GM12878 (cell line): ENCODE measurements at regions not wholly inside any gene's neighbourhood (a gene's known extent, or its start where the extent isn't known, plus 50 kb on each side); places are given as distances from the start of the nearest gene placed in this dataset.

ENCODE experiments used
- ATAC-seq: fragments of 200-7000 bp; cut with Tn5 transposase; 3 replicates; pipeline ENCODE4 v1.9.1; 2020; ENCODE audit warnings: mild to moderate bottlenecking, moderate library complexity
- BruUV-seq: library from RNA; stranded (reverse); fragments of 400-500 nt; replicated peaks from 2 replicates; lab custom pipeline; 2021; lab: Mats Ljungman, UMichigan
- CTCF ChIA-PET: fragments of 300-600 bp; sonication (Branson Sonifier 250); formaldehyde crosslinking; extraction: SDS; loops from one replicate; lab custom pipeline; 2021; ENCODE audit warnings: inconsistent platforms; lab: Yijun Ruan, JAX
- POLR2A ChIA-PET: fragments of 350-600 bp; formaldehyde crosslinking; extraction: SDS; loops from one replicate; lab custom pipeline; 2021; ENCODE audit warnings: inconsistent platforms; lab: Charles Lee
- RAD21 ChIA-PET: fragments of 300-600 bp; sonication (Branson Sonifier 250); formaldehyde crosslinking; loops from one replicate; lab custom pipeline; 2023; ENCODE audit warnings: antibody characterized with exemption; ENCODE audit not compliant: unreplicated experiment; lab: Charles Lee
- SMC1A ChIA-PET: fragments of 300-600 bp; sonication (Branson Sonifier 250); formaldehyde crosslinking; loops from one replicate; lab custom pipeline; 2023; ENCODE audit not compliant: unreplicated experiment, uncharacterized antibody; lab: Charles Lee
- DNase-seq: peaks from one replicate; pipeline ENCODE4 v3.0.0-alpha.2; 2011; ENCODE audit warnings: low read depth, low spot score
- FAIRE-seq: peaks from 3 replicates; lab custom pipeline; 2011; peaks lifted over from hg19 to GRCh38; lab: Jason Lieb, UNC
- H2AFZ ChIP-seq: 2 replicates; pipeline ENCODE4 v1.6.0; 2011; ENCODE audit warnings: low read depth, low read length, control low read depth; ENCODE audit not compliant: control insufficient read depth
- H3K27ac ChIP-seq: 2 replicates; pipeline ENCODE4 v1.5.1; 2011; ENCODE audit warnings: control low read depth; ENCODE audit not compliant: control insufficient read depth, insufficient read depth
- H3K27me3 ChIP-seq, 2 experiments: replicated peaks in 1 of 2; 2 replicates each; pipeline versions ENCODE4 v1.6.0 to v1.6.1; 2011; ENCODE audit warnings: low read length in 1 of 2; ENCODE audit not compliant: control insufficient read depth in 2 of 2, insufficient read depth in 2 of 2
- H3K36me3 ChIP-seq, 2 experiments: 2 replicates each; pipeline ENCODE4 v1.5.1; 2011; ENCODE audit warnings: low read length in 1 of 2; ENCODE audit not compliant: control insufficient read depth in 2 of 2, insufficient read depth in 2 of 2
- H3K4me1 ChIP-seq: 2 replicates; pipeline ENCODE4 v1.6.1; 2011; ENCODE audit warnings: mild to moderate bottlenecking, low read length, moderate library complexity, mixed read lengths; ENCODE audit not compliant: control insufficient read depth, insufficient read depth
- H3K4me2 ChIP-seq: 2 replicates; pipeline ENCODE4 v1.6.0; 2011; ENCODE audit warnings: control low read depth; ENCODE audit not compliant: control insufficient read depth, insufficient read depth
- H3K4me3 ChIP-seq: fragments of 200-600 bp; sonication (generic); 2 replicates; pipeline ENCODE4 v1.5.1; 2016
- H3K79me2 ChIP-seq: 2 replicates; pipeline ENCODE4 v1.6.0; 2011; ENCODE audit warnings: low read length; ENCODE audit not compliant: control insufficient read depth, insufficient read depth
- H3K9ac ChIP-seq: 2 replicates; pipeline ENCODE4 v1.8.0; 2011; ENCODE audit warnings: low read length, control low read depth, mixed read lengths; ENCODE audit not compliant: control insufficient read depth, insufficient read depth
- H3K9me3 ChIP-seq: replicated peaks from 3 replicates; pipeline ENCODE4 v1.5.1; 2011; ENCODE audit warnings: mild to moderate bottlenecking, low read length; ENCODE audit not compliant: control insufficient read depth, insufficient read depth
- H4K20me1 ChIP-seq: 2 replicates; pipeline ENCODE4 v1.6.0; 2011; ENCODE audit not compliant: control insufficient read depth, insufficient read depth
- HCFC1 ChIP-seq: fragments of 150-350 bp; IDR thresholded peaks from 2 replicates; pipeline ENCODE4 v1.6.1; 2014; ENCODE audit warnings: low read length
- HDAC2 ChIP-seq: fragments of 200-600 bp; sonication (generic); IDR thresholded peaks from 2 replicates; pipeline ENCODE4 v1.6.1; 2017
- IRF3 ChIP-seq: fragments of 450-650 bp; IDR thresholded peaks from 2 replicates; pipeline ENCODE4 v1.6.1; 2014; ENCODE audit warnings: mild to moderate bottlenecking
- KDM1A ChIP-seq: fragments of 200-600 bp; sonication (generic); IDR thresholded peaks from 2 replicates; pipeline ENCODE4 v1.6.1; 2016; ENCODE audit warnings: borderline replicate concordance
- MEF2A ChIP-seq: IDR thresholded peaks from 2 replicates; pipeline ENCODE4 v1.6.1; 2011; ENCODE audit warnings: low read depth, mild to moderate bottlenecking, low read length, moderate library complexity; ENCODE audit not compliant: insufficient read depth
- MLLT1 ChIP-seq: fragments of 450-650 bp; IDR thresholded peaks from 2 replicates; pipeline ENCODE4 v1.6.1; 2016; ENCODE audit warnings: mild to moderate bottlenecking
- POU2F2 ChIP-seq: IDR thresholded peaks from 3 replicates; pipeline ENCODE4 v1.6.1; 2011; ENCODE audit warnings: low read depth, mild to moderate bottlenecking, low read length, borderline replicate concordance
- SUZ12 ChIP-seq: fragments of 200-600 bp; sonication (generic); IDR thresholded peaks from one replicate; pipeline ENCODE4 v1.6.1; 2018; ENCODE audit warnings: antibody characterized with exemption, mild to moderate bottlenecking; ENCODE audit not compliant: unreplicated experiment
- WGBS: methylation state at CpG from one replicate; pipeline ENCODE4 v1.1.6; 2016; ENCODE audit warnings: low lambda C conversion rate; ENCODE audit not compliant: insufficient replicate concordance, insufficient coverage; ENCODE audit errors: missing lambda C conversion rate; 5-methylcytosine and 5-hydroxymethylcytosine counted together
- in situ Hi-C: fragments of 300-500 bp; cut with MboI; formaldehyde crosslinking; loops from 9 replicates; pipeline ENCODE4 v1.14.3; 2018; ENCODE audit warnings: mixed read lengths
- intact Hi-C: fragments of 100-400 bp; cut with micrococcal nuclease; formaldehyde crosslinking; loops from one replicate; pipeline ENCODE4 v1.14.2; 2022; ENCODE audit not compliant: unreplicated experiment
- TF ChIP-seq, protein P1 (sequence below): IDR thresholded peaks from 2 replicates; pipeline ENCODE4 v1.6.1; 2011; ENCODE audit warnings: mild to moderate bottlenecking, low read depth, low read length, moderate library complexity; ENCODE audit not compliant: insufficient replicate concordance
- TF ChIP-seq, protein P2 (sequence below): IDR thresholded peaks from 2 replicates; pipeline ENCODE4 v1.6.1; 2011; ENCODE audit warnings: borderline replicate concordance, low read depth, mild to moderate bottlenecking, moderate library complexity, low read length; ENCODE audit not compliant: insufficient read depth, poor library complexity, severe bottlenecking

DNA sequence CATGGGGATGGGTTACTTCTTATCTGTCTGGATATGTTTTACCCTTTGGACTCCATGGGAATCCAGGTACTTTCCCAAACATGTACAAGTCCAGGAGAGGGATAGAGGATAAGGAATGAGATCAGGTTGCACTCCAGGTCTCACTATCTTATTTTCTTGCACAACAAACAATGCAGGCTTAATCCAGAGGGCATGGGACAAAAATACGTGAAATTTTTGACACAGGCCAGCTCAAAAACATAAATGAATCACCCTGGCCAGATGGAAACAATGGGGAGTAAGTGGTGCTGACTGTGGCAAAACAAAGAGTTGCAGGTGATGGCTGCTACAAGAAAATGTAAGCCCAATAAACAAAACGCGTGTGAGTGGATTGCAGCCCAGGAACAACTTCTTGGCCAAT is 69.4 kb upstream of the GAS1 start:
- ChIA-PET RAD21 (no interaction called here), SMC1A (no interaction called here), POLR2A (no interaction called here), CTCF (no interaction called here)
- Histone ChIP-seq H3K4me1 (no peaks in the 10 kb centered on the region), H3K27ac (no peak overlapping the region), H3K4me2 (no peak overlapping the region), H3K79me2 (no peaks in the 10 kb centered on the region), H2AFZ (no peak overlapping the region), H3K9ac (no peak overlapping the region), H4K20me1 (no peaks in the 10 kb centered on the region), H3K36me3 (no peaks in the 10 kb centered on the region), H3K4me3 (no peak overlapping the region), H3K9me3 (no peaks in the 10 kb centered on the region), H3K27me3 (no peaks in the 10 kb centered on the region)
- FAIRE-seq (no peak), ATAC-seq (no peak), DNase-seq (no peak)
- WGBS = 12% methylated on average over 3 of the region's 3 CpGs
- intact Hi-C loops (no loop called here), in situ Hi-C loops (no loop called here)
- no peak for TF ChIP-seq SUZ12
- TF ChIP-seq, protein P1, sequence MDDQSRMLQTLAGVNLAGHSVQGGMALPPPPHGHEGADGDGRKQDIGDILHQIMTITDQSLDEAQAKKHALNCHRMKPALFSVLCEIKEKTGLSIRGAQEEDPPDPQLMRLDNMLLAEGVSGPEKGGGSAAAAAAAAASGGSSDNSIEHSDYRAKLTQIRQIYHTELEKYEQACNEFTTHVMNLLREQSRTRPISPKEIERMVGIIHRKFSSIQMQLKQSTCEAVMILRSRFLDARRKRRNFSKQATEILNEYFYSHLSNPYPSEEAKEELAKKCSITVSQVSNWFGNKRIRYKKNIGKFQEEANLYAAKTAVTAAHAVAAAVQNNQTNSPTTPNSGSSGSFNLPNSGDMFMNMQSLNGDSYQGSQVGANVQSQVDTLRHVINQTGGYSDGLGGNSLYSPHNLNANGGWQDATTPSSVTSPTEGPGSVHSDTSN = no peak
- no peak for TF ChIP-seq HCFC1
- TF ChIP-seq KDM1A = no peak
- BruUV-seq = no TSS peak

- ChIA-PET SMC1A (no interaction called here), RAD21 (no interaction called here), POLR2A (no interaction called here), CTCF (interaction anchor here (0.6 to 0.7 kb wide), 2 partner anchors 14 to 814 kb away, joined by 3 to 5 read pairs; no protein-coding TSS in a partner anchor)
- no TSS peak for BruUV-seq
- Histone ChIP-seq H3K27ac (no peak overlapping the region), H3K4me2 (no peak overlapping the region), H3K4me1 (no peaks in the 10 kb centered on the region), H3K9me3 (no peaks in the 10 kb centered on the region), H2AFZ (no peak overlapping the region), H3K27me3 (no peaks in the 10 kb centered on the region), H3K9ac (no peak overlapping the region), H4K20me1 (no peaks in the 10 kb centered on the region), H3K36me3 (no peaks in the 10 kb centered on the region), H3K79me2 (no peaks in the 10 kb centered on the region), H3K4me3 (no peak overlapping the region)
- no peak for FAIRE-seq
- no peak for DNase-seq
- WGBS = 30% methylated on average over 4 of the region's 4 CpGs
- intact Hi-C loops = no loop called here
- no peak for ATAC-seq
- in situ Hi-C loops = no loop called here
- TF ChIP-seq POU2F2 (no peak), HDAC2 (no peak), MLLT1 (no peak), IRF3 (no peak), MEF2A (no peak)
- TF ChIP-seq, protein P2, sequence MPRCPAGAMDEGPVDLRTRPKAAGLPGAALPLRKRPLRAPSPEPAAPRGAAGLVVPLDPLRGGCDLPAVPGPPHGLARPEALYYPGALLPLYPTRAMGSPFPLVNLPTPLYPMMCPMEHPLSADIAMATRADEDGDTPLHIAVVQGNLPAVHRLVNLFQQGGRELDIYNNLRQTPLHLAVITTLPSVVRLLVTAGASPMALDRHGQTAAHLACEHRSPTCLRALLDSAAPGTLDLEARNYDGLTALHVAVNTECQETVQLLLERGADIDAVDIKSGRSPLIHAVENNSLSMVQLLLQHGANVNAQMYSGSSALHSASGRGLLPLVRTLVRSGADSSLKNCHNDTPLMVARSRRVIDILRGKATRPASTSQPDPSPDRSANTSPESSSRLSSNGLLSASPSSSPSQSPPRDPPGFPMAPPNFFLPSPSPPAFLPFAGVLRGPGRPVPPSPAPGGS = no peak
Observed at GRCh38 chr9:87020169-87020950, 73.1 kb upstream of the GAS1 start.
